ENCODE measurements at regions not wholly inside any gene's neighbourhood (a gene's known extent, or its start where the extent isn't known, plus 50 kb on each side); places are given as distances from the start of the nearest gene placed in this dataset.
A peak's percentile ranks its signal among the peaks of the same experiment; 100 is the strongest.

DNA sequence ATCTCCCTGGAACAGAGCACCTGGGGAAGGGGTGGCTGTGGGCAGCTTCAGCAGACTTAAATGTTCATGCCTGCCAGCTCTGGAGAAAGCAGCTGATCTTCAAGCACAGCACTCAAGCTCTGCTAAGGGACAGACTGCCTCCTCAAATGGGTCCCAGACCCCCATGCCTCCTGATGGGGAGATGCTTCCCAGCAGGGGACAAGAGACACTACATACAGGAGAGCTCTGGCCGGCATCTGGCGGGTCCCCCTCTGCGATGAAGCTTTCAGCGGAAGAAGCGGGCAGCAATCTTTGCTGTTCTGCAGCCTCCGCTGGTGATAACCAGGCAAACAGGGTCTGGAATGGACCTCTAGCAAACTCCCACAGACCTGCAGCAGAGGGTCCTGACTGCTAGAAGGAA, 294.8 kb downstream of the RND3 start:
- no peaks in the 10 kb centered on the region for H3K27me3 ChIP-seq (ENCODE audit: low read length)
- CTCF ChIA-PET: no interaction called here

DNA sequence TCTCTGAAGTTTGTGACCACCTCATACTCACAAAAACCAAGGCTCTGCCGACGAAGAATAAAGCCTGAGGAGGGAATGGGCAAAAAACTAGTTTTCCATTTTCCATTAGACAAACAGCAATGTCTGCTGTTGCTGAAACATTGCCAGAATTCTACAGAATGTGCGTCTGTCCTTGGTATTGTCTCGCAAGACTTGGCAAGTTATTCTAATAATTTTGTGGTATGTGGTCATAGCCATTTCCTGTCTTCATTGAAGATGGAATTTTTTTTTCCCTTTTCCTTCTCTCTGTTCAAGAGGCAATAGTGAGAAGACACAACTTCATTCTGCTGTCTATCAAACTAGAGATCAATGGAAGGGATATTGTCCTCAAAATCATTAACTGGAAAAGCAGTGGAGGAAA, 296.1 kb downstream of the RND3 start:
- POLR2A ChIA-PET (ENCODE audit: unreplicated experiment): interaction anchor here (0.6 kb wide), 1 partner anchor 23 kb away, joined by 4 read pairs; no protein-coding TSS in a partner anchor
- H2AFZ ChIP-seq (ENCODE audit: low read length): no peak overlapping the region
- H3K4me1 ChIP-seq (ENCODE audit: insufficient read depth, low read length): peaks cover 23% of the 10 kb centered on the region
- no TSS peak for BruUV-seq (replicated peaks)
- H3K9ac ChIP-seq (ENCODE audit: low read length): no peak overlapping the region
- DNase-seq (peak; percentile 65), ATAC-seq (no peak)
- intact Hi-C loops (cut with micrococcal nuclease): no loop called here
- H3K27me3 ChIP-seq (ENCODE audit: low read length): no peaks in the 10 kb centered on the region
- H3K36me3 ChIP-seq (ENCODE audit: low read depth, low read length): no peaks in the 10 kb centered on the region
- H3K79me2 ChIP-seq (ENCODE audit: low read length): no peaks in the 10 kb centered on the region
- CTCF ChIA-PET: no interaction called here
- no peak overlapping the region for H3K4me3 ChIP-seq (ENCODE audit: low read length)
- H3K9me3 ChIP-seq (ENCODE audit: low read length): no peaks in the 10 kb centered on the region
- peaks cover 4% of the 10 kb centered on the region for H3F3A ChIP-seq (ENCODE audit: low read length, unreplicated experiment)
- H3K4me2 ChIP-seq (ENCODE audit: low read length): no peak overlapping the region
- H4K20me1 ChIP-seq (ENCODE audit: low read length): no peaks in the 10 kb centered on the region
- H3K9me2 ChIP-seq (replicated peaks; ENCODE audit: low read length): no peaks in the 10 kb centered on the region
- TF ChIP-seq EZH2phosphoT487 (IDR thresholded peaks at IDR 0.05; ENCODE audit: borderline replicate concordance, low read length) (no peak), EZH2 (IDR thresholded peaks at IDR 0.05; ENCODE audit: low read length, unreplicated experiment) (no peak)
- TF ChIP-seq, protein P1, sequence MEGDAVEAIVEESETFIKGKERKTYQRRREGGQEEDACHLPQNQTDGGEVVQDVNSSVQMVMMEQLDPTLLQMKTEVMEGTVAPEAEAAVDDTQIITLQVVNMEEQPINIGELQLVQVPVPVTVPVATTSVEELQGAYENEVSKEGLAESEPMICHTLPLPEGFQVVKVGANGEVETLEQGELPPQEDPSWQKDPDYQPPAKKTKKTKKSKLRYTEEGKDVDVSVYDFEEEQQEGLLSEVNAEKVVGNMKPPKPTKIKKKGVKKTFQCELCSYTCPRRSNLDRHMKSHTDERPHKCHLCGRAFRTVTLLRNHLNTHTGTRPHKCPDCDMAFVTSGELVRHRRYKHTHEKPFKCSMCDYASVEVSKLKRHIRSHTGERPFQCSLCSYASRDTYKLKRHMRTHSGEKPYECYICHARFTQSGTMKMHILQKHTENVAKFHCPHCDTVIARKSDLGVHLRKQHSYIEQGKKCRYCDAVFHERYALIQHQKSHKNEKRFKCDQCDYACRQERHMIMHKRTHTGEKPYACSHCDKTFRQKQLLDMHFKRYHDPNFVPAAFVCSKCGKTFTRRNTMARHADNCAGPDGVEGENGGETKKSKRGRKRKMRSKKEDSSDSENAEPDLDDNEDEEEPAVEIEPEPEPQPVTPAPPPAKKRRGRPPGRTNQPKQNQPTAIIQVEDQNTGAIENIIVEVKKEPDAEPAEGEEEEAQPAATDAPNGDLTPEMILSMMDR (conservative IDR thresholded peaks at IDR 0.05; ENCODE audit: low read depth, low read length): no peak
- H3K27ac ChIP-seq (ENCODE audit: low read length): no peak overlapping the region

More for the DNA sequence above, 294.8 kb downstream of the RND3 start:
- H3K9me2 ChIP-seq (replicated peaks; ENCODE audit: low read length): no peaks in the 10 kb centered on the region
- H3K4me2 ChIP-seq (ENCODE audit: low read length): no peak overlapping the region
- no peak overlapping the region for H3K27ac ChIP-seq (ENCODE audit: low read length)
- no peak overlapping the region for H2AFZ ChIP-seq (ENCODE audit: low read length)
- no peaks in the 10 kb centered on the region for H3K79me2 ChIP-seq (ENCODE audit: low read length)
- peaks cover 2% of the 10 kb centered on the region for H3F3A ChIP-seq (ENCODE audit: low read length, unreplicated experiment)
- no peak overlapping the region for H3K4me3 ChIP-seq (ENCODE audit: low read length)
- ATAC-seq (no peak), DNase-seq (no peak)
- no peaks in the 10 kb centered on the region for H3K36me3 ChIP-seq (ENCODE audit: low read depth, low read length)
- intact Hi-C loops (cut with micrococcal nuclease): no loop called here
- BruUV-seq (replicated peaks): no TSS peak
- H3K9me3 ChIP-seq (ENCODE audit: low read length): no peaks in the 10 kb centered on the region
- POLR2A ChIA-PET (ENCODE audit: unreplicated experiment): no interaction called here
- peaks cover 15% of the 10 kb centered on the region for H3K4me1 ChIP-seq (ENCODE audit: insufficient read depth, low read length)
- H3K9ac ChIP-seq (ENCODE audit: low read length): no peak overlapping the region
- H4K20me1 ChIP-seq (ENCODE audit: low read length): no peaks in the 10 kb centered on the region
- TF ChIP-seq EZH2 (IDR thresholded peaks at IDR 0.05; ENCODE audit: low read length, unreplicated experiment) (no peak), EZH2phosphoT487 (IDR thresholded peaks at IDR 0.05; ENCODE audit: borderline replicate concordance, low read length) (no peak)
- TF ChIP-seq, protein P1 (conservative IDR thresholded peaks at IDR 0.05; ENCODE audit: low read depth, low read length): no peak

DNA sequence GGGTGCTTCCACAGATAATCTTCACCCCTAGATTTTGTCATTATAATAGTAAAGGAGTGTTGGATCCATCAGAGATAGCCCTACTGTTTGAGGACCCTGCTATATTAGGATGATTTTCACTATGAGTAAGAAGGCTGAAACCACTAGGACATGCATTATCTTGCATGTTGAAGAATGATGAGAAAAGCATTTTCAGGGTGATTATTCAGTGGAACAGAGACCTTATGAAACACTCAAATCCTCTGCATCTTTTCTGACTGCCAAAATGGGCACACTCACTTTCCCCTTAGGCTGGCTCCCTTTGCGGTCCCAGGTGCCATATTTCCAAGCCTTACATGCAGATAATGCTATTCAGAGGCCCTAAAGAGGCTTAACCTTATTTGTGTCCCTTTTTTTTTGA, 296.9 kb downstream of the RND3 start:
- DNase-seq (no peak), ATAC-seq (no peak)
- no peaks in the 10 kb centered on the region for H3K36me3 ChIP-seq (ENCODE audit: low read depth, low read length)
- H3K27ac ChIP-seq (ENCODE audit: low read length): no peak overlapping the region
- H3K4me1 ChIP-seq (ENCODE audit: insufficient read depth, low read length): peaks cover 23% of the 10 kb centered on the region
- H3K9ac ChIP-seq (ENCODE audit: low read length): no peak overlapping the region
- no peaks in the 10 kb centered on the region for H3K79me2 ChIP-seq (ENCODE audit: low read length)
- no peak overlapping the region for H2AFZ ChIP-seq (ENCODE audit: low read length)
- intact Hi-C loops (cut with micrococcal nuclease): no loop called here
- CTCF ChIA-PET: no interaction called here
- POLR2A ChIA-PET (ENCODE audit: unreplicated experiment): no interaction called here
- TF ChIP-seq EZH2phosphoT487 (IDR thresholded peaks at IDR 0.05; ENCODE audit: borderline replicate concordance, low read length) (no peak), EZH2 (IDR thresholded peaks at IDR 0.05; ENCODE audit: low read length, unreplicated experiment) (no peak)
- TF ChIP-seq, protein P1 (conservative IDR thresholded peaks at IDR 0.05; ENCODE audit: low read depth, low read length): no peak
- H3K9me2 ChIP-seq (replicated peaks; ENCODE audit: low read length): no peaks in the 10 kb centered on the region
- H3K4me3 ChIP-seq (ENCODE audit: low read length): no peak overlapping the region
- no peaks in the 10 kb centered on the region for H3K9me3 ChIP-seq (ENCODE audit: low read length)
- H3K4me2 ChIP-seq (ENCODE audit: low read length): no peak overlapping the region
- H3F3A ChIP-seq (ENCODE audit: low read length, unreplicated experiment): peaks cover 4% of the 10 kb centered on the region
- H3K27me3 ChIP-seq (ENCODE audit: low read length): no peaks in the 10 kb centered on the region
- no TSS peak for BruUV-seq (replicated peaks)
- no peaks in the 10 kb centered on the region for H4K20me1 ChIP-seq (ENCODE audit: low read length)

All from PC-3 (cell line).